ENCODE measurements at regions not wholly inside any gene's neighbourhood (a gene's known extent, or its start where the extent isn't known, plus 50 kb on each side); places are given as distances from the start of the nearest gene placed in this dataset.

GRCh38 chr3:20905210-20905805 is 719.3 kb upstream of the SGO1 start:
- TF ChIP-seq, protein P1, sequence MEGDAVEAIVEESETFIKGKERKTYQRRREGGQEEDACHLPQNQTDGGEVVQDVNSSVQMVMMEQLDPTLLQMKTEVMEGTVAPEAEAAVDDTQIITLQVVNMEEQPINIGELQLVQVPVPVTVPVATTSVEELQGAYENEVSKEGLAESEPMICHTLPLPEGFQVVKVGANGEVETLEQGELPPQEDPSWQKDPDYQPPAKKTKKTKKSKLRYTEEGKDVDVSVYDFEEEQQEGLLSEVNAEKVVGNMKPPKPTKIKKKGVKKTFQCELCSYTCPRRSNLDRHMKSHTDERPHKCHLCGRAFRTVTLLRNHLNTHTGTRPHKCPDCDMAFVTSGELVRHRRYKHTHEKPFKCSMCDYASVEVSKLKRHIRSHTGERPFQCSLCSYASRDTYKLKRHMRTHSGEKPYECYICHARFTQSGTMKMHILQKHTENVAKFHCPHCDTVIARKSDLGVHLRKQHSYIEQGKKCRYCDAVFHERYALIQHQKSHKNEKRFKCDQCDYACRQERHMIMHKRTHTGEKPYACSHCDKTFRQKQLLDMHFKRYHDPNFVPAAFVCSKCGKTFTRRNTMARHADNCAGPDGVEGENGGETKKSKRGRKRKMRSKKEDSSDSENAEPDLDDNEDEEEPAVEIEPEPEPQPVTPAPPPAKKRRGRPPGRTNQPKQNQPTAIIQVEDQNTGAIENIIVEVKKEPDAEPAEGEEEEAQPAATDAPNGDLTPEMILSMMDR (IDR thresholded peaks at IDR 0.05 in 8 of 11, conservative IDR thresholded peaks at IDR 0.05 in 3 of 11), result no peak
- TF ChIP-seq POLR2A (IDR thresholded peaks at IDR 0.05), result no peak

Measured in spleen (tissue), 7 donors.